ENCODE measurements at regions not wholly inside any gene's neighbourhood (a gene's known extent, or its start where the extent isn't known, plus 50 kb on each side); places are given as distances from the start of the nearest gene placed in this dataset.

DNA sequence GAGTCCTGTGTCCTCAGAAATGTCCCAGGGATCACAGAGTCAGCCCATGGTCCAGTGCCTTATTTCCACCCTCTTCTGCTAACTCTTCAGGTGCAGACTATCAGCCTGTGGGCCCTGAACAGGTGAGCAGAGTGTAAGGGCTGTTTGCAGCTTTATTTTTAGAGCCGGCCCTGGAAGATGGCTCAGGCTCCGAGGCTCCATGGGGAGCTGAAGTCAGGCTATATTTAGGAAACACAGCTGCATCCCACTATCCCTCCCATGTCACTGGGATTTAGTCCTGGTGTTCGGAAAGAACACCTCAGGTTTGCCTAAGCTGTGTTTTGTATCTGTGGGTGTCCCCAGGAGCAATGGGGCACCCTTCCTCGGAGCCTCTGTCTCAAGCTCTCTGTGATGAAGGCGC is 126.9 kb downstream of the RPS24 start:
- H3K9me3 ChIP-seq (ENCODE audit: control insufficient read depth, insufficient read depth, low read length), result peaks cover 2% of the 10 kb centered on the region; the same call in 1 of the 2 replicates
- DNase-seq (ENCODE audit: low read depth, low spot score), result no peak
- ChIA-PET CTCF (no interaction called here), POLR2A (no interaction called here)
- H3K27ac ChIP-seq (ENCODE audit: low read depth, low read length), result no peak overlapping the region
- peaks cover 16% of the 10 kb centered on the region for H3K27me3 ChIP-seq (ENCODE audit: control insufficient read depth, insufficient read depth, low read length)
- TF ChIP-seq, protein P1, sequence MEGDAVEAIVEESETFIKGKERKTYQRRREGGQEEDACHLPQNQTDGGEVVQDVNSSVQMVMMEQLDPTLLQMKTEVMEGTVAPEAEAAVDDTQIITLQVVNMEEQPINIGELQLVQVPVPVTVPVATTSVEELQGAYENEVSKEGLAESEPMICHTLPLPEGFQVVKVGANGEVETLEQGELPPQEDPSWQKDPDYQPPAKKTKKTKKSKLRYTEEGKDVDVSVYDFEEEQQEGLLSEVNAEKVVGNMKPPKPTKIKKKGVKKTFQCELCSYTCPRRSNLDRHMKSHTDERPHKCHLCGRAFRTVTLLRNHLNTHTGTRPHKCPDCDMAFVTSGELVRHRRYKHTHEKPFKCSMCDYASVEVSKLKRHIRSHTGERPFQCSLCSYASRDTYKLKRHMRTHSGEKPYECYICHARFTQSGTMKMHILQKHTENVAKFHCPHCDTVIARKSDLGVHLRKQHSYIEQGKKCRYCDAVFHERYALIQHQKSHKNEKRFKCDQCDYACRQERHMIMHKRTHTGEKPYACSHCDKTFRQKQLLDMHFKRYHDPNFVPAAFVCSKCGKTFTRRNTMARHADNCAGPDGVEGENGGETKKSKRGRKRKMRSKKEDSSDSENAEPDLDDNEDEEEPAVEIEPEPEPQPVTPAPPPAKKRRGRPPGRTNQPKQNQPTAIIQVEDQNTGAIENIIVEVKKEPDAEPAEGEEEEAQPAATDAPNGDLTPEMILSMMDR (IDR thresholded peaks at IDR 0.05; ENCODE audit: low read depth, low read length), result no peak
- H3K4me3 ChIP-seq (ENCODE audit: low read depth, low read length), result no peak overlapping the region

DNA sequence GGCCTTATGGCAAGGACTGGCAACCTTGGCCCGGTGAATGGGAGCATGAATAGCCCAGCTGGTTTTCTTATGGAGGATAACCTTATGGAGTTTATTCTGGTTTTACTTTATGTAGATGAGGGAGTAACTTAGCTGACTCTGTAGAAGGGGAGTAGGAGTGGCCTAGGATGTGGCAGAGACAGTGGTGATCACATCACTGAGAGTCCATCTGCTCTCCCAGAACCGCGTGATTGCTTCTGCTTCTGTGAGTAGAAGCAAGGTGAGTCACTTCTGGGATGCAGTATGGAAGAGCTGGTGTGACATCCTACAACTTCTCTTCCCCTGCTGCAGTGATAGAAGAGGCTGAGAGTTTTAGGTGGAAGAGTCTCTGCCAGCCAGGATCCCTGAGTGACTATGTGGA is 129.2 kb downstream of the RPS24 start:
- POLR2A ChIA-PET, result no interaction called here
- TF ChIP-seq, protein P1 (IDR thresholded peaks at IDR 0.05; ENCODE audit: low read depth, low read length), result no peak
- no peak overlapping the region for H3K27ac ChIP-seq (ENCODE audit: low read depth, low read length)
- no peak for DNase-seq (ENCODE audit: low read depth, low spot score)
- peaks cover 10% of the 10 kb centered on the region for H3K27me3 ChIP-seq (ENCODE audit: control insufficient read depth, insufficient read depth, low read length)
- no peak overlapping the region for H3K4me3 ChIP-seq (ENCODE audit: low read depth, low read length)
- CTCF ChIA-PET, result no interaction called here
- peaks cover 2% of the 10 kb centered on the region; the same call in 1 of the 2 replicates for H3K9me3 ChIP-seq (ENCODE audit: control insufficient read depth, insufficient read depth, low read length)

DNA sequence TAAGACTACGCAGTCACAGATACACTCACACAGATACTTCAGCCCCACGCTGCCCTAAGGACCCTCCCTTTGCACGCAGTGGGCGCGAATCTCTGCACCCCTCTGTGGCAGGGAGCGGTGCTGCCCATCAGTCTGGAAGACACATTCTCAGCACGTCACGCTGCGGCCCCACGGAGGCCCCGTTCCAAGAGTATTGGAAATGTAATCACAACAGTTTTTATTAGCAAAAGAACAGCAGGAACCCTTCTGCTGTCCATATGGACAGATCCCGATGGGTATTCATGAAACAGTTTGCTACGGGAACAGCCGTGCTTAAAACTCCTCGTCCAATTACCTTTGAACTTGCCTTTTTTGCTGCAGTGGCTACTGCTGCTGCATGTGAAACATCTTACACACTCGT is 131.0 kb downstream of the RPS24 start:
- DNase-seq (ENCODE audit: low read depth, low spot score), result no peak
- no peak overlapping the region for H3K4me3 ChIP-seq (ENCODE audit: low read depth, low read length)
- ChIA-PET POLR2A (no interaction called here), CTCF (no interaction called here)
- TF ChIP-seq, protein P1 (IDR thresholded peaks at IDR 0.05; ENCODE audit: low read depth, low read length), result no peak
- H3K27me3 ChIP-seq (ENCODE audit: control insufficient read depth, insufficient read depth, low read length), result peaks cover 3% of the 10 kb centered on the region
- peaks cover 2% of the 10 kb centered on the region; the same call in 1 of the 2 replicates for H3K9me3 ChIP-seq (ENCODE audit: control insufficient read depth, insufficient read depth, low read length)
- H3K27ac ChIP-seq (ENCODE audit: low read depth, low read length), result no peak overlapping the region

DNA sequence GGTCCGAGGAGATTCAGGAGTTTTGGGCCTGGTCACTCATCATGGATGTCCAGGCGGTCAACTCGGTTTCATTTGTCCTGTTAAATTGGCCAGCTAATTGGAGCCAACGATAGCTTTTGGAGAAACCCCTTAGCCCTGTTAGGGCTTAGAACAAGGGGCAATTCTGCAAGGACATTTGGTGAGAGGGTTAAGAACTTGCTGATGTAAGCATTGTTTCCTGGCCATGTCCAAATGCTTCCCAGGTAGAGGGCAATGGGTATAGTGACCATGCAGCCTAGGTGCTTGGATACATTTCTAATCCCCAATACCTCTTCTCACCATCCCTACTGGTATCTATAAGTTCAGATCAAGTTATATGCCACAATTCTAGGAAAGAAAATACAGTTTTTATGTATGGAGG is 131.5 kb downstream of the RPS24 start:
- peaks cover 3% of the 10 kb centered on the region for H3K27me3 ChIP-seq (ENCODE audit: control insufficient read depth, insufficient read depth, low read length)
- DNase-seq (ENCODE audit: low read depth, low spot score), result no peak
- peaks cover 2% of the 10 kb centered on the region; the same call in 1 of the 2 replicates for H3K9me3 ChIP-seq (ENCODE audit: control insufficient read depth, insufficient read depth, low read length)
- no peak overlapping the region for H3K4me3 ChIP-seq (ENCODE audit: low read depth, low read length)
- POLR2A ChIA-PET, result no interaction called here
- no peak overlapping the region for H3K27ac ChIP-seq (ENCODE audit: low read depth, low read length)
- TF ChIP-seq, protein P1 (IDR thresholded peaks at IDR 0.05; ENCODE audit: low read depth, low read length), result no peak
- CTCF ChIA-PET, result no interaction called here

DNA sequence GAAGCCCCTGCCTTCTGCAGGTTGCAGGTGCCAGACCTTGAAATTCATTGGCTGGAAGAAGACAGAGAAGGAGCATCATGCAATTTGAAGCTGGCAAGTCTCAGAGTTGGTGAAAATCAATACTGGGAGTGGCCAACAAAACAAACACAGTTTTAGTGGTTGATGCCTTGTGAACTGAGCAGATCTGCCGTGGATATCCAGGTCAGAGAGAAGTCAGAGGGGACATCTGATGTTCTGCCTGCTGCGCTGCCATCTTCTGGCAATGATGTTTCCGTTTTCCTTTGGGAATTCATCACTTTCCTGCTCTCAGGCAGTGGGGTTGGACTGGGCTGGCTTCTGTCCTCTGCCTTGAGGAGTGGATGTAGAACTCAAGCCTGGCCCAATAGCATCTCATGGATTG is 132.0 kb downstream of the RPS24 start:
- DNase-seq (ENCODE audit: low read depth, low spot score), result no peak

More for the DNA sequence above, 132.0 kb downstream of the RPS24 start:
- TF ChIP-seq, protein P1 (IDR thresholded peaks at IDR 0.05; ENCODE audit: low read depth, low read length), result no peak
- no peak overlapping the region for H3K4me3 ChIP-seq (ENCODE audit: low read depth, low read length)
- ChIA-PET CTCF (no interaction called here), POLR2A (no interaction called here)
- peaks cover 2% of the 10 kb centered on the region; the same call in 1 of the 2 replicates for H3K9me3 ChIP-seq (ENCODE audit: control insufficient read depth, insufficient read depth, low read length)
- no peak overlapping the region for H3K27ac ChIP-seq (ENCODE audit: low read depth, low read length)
- peaks cover 3% of the 10 kb centered on the region for H3K27me3 ChIP-seq (ENCODE audit: control insufficient read depth, insufficient read depth, low read length)
